HL-60/S4 treated with phorbol 12-myristate 13-acetate at 8.2 ng/mL for 4 days and 3 days (cell line): ENCODE measurements at regions not wholly inside any gene's neighbourhood (a gene's known extent, or its start where the extent isn't known, plus 50 kb on each side); places are given as distances from the start of the nearest gene placed in this dataset.
"Not testable (repeated sequence)": the region's sequence is repeated elsewhere in the genome, so short reads cannot be mapped to it uniquely, and the experiment has no call there.

Experiments
- in situ Hi-C: fragments of 300-500 bp; cut with MboI; formaldehyde crosslinking; loops from 2 replicates; pipeline ENCODE4 v1.15.0; 2022; ENCODE audit warnings: low sequenced_read_pairs

- in situ Hi-C loops = no loop called here
Observed at GRCh38 chr5:106853266-106853665, 817.5 kb downstream of the EFNA5 start.

- in situ Hi-C loops = no loop called here
Observed at GRCh38 chr5:106849266-106849665, 821.5 kb downstream of the EFNA5 start.

- in situ Hi-C loops = no loop called here
Observed at GRCh38 chr5:106843812-106844416, 826.8 kb downstream of the EFNA5 start.

GRCh38 chr5:106833517-106833916, 837.2 kb downstream of the EFNA5 start:
- in situ Hi-C loops = no loop called here

GRCh38 chr5:106827061-106827460, 843.7 kb downstream of the EFNA5 start:
- in situ Hi-C loops = no loop called here

GRCh38 chr5:106825374-106825773, 845.4 kb downstream of the EFNA5 start:
- in situ Hi-C loops = no loop called here

- in situ Hi-C loops = no loop called here
Observed at GRCh38 chr5:106822851-106823250, 847.9 kb downstream of the EFNA5 start.

GRCh38 chr5:106818552-106818951, 852.2 kb downstream of the EFNA5 start:
- in situ Hi-C loops = no loop called here

- in situ Hi-C loops = no loop called here
Observed at GRCh38 chr5:106814961-106815360, 855.8 kb downstream of the EFNA5 start.

- in situ Hi-C loops = no loop called here
Observed at GRCh38 chr5:106801554-106801953, 869.2 kb downstream of the EFNA5 start.

- in situ Hi-C loops = no loop called here
Observed at GRCh38 chr5:106797996-106798395, 872.7 kb downstream of the EFNA5 start.

- in situ Hi-C loops = no loop called here
Observed at GRCh38 chr5:106796081-106796480, 874.7 kb downstream of the EFNA5 start.

GRCh38 chr5:106784846-106785245, 885.9 kb downstream of the EFNA5 start:
- in situ Hi-C loops = no loop called here

GRCh38 chr5:106780355-106780754, 890.4 kb downstream of the EFNA5 start:
- in situ Hi-C loops = no loop called here

GRCh38 chr5:106776515-106776914, 894.2 kb downstream of the EFNA5 start:
- in situ Hi-C loops = not testable (repeated sequence)

GRCh38 chr5:106768392-106768791, 902.3 kb downstream of the EFNA5 start:
- in situ Hi-C loops = no loop called here

GRCh38 chr5:106766916-106767315, 903.8 kb downstream of the EFNA5 start:
- in situ Hi-C loops = no loop called here

GRCh38 chr5:106759581-106759980, 911.2 kb downstream of the EFNA5 start:
- in situ Hi-C loops = no loop called here

- in situ Hi-C loops = no loop called here
Observed at GRCh38 chr5:106759152-106759551, 911.6 kb downstream of the EFNA5 start.

GRCh38 chr5:106757672-106758071, 913.1 kb downstream of the EFNA5 start:
- in situ Hi-C loops = no loop called here

- in situ Hi-C loops = no loop called here
Observed at GRCh38 chr5:106755789-106756188, 914.9 kb downstream of the EFNA5 start.

- in situ Hi-C loops = no loop called here
Observed at GRCh38 chr5:106755066-106755465, 915.7 kb downstream of the EFNA5 start.

GRCh38 chr5:106749826-106750225, 920.9 kb downstream of the EFNA5 start:
- in situ Hi-C loops = no loop called here
